CD4-positive, alpha-beta T cell treated with Interleukin-4 for 4 hours (primary cell): ENCODE measurements at regions not wholly inside any gene's neighbourhood (a gene's known extent, or its start where the extent isn't known, plus 50 kb on each side); places are given as distances from the start of the nearest gene placed in this dataset.
"Not testable (repeated sequence)": the region's sequence is repeated elsewhere in the genome, so short reads cannot be mapped to it uniquely, and the experiment has no call there.

Source experiments
- DNase-seq: peaks from one replicate; pipeline ENCODE4 v3.0.0-alpha.2; 2020

- DNase-seq, result no peak
Observed at GRCh38 chr12:87047691-87048090, 791.5 kb upstream of the MGAT4C start.

- DNase-seq, result no peak
Observed at GRCh38 chr12:87039536-87039935, 783.3 kb upstream of the MGAT4C start.

GRCh38 chr12:87038098-87038497 lies 781.9 kb upstream of the MGAT4C start:
- DNase-seq, result no peak

- no peak for DNase-seq
Observed at GRCh38 chr12:87025976-87026375, 769.8 kb upstream of the MGAT4C start.

- no peak for DNase-seq
Observed at GRCh38 chr12:87021400-87021799, 765.2 kb upstream of the MGAT4C start.

- no peak for DNase-seq
Observed at GRCh38 chr12:87020071-87020470, 763.9 kb upstream of the MGAT4C start.

GRCh38 chr12:87015352-87015751 lies 759.2 kb upstream of the MGAT4C start:
- no peak for DNase-seq

GRCh38 chr12:87008785-87009384 lies 752.7 kb upstream of the MGAT4C start:
- no peak for DNase-seq

- no peak for DNase-seq
Observed at GRCh38 chr12:87001102-87001501, 744.9 kb upstream of the MGAT4C start.

- DNase-seq, result no peak
Observed at GRCh38 chr12:86985298-86985697, 729.1 kb upstream of the MGAT4C start.

GRCh38 chr12:86970595-86970994 lies 714.4 kb upstream of the MGAT4C start:
- not testable (repeated sequence) for DNase-seq

GRCh38 chr12:86959766-86960458 lies 703.7 kb upstream of the MGAT4C start:
- no peak for DNase-seq

GRCh38 chr12:86950444-86950843 lies 694.3 kb upstream of the MGAT4C start:
- DNase-seq, result no peak

- no peak for DNase-seq
Observed at GRCh38 chr12:86950043-86950442, 693.9 kb upstream of the MGAT4C start.

GRCh38 chr12:86948851-86949250 lies 692.7 kb upstream of the MGAT4C start:
- no peak for DNase-seq

GRCh38 chr12:86945685-86946196 lies 689.5 kb upstream of the MGAT4C start:
- no peak for DNase-seq

GRCh38 chr12:86944197-86944819 lies 688.1 kb upstream of the MGAT4C start:
- DNase-seq, result not testable (repeated sequence)

- DNase-seq, result no peak
Observed at GRCh38 chr12:86931714-86932113, 675.5 kb upstream of the MGAT4C start.

GRCh38 chr12:86929962-86930361 lies 673.8 kb upstream of the MGAT4C start:
- DNase-seq, result no peak

GRCh38 chr12:86917121-86917520 lies 660.9 kb upstream of the MGAT4C start:
- DNase-seq, result no peak

GRCh38 chr12:86914721-86915120 lies 658.5 kb upstream of the MGAT4C start:
- DNase-seq, result no peak

GRCh38 chr12:86911973-86912372 lies 655.8 kb upstream of the MGAT4C start:
- no peak for DNase-seq

- DNase-seq, result no peak
Observed at GRCh38 chr12:86903159-86903558, 647.0 kb upstream of the MGAT4C start.

- DNase-seq, result no peak
Observed at GRCh38 chr12:86860776-86861175, 604.6 kb upstream of the MGAT4C start.
